Naive B cell (primary cell): ENCODE measurements at regions not wholly inside any gene's neighbourhood (a gene's known extent, or its start where the extent isn't known, plus 50 kb on each side); places are given as distances from the start of the nearest gene placed in this dataset.

Experiments
- ATAC-seq, 2 donors: fragments of 150-1000 bp; cut with Tn5 transposase; 2 replicates each; pipeline ENCODE4 v1.10.0; 2021; ENCODE audit warnings: low read depth in 2 of 2, mild to moderate bottlenecking in 2 of 2, moderate library complexity in 2 of 2
- DNase-seq: peaks from one replicate; pipeline ENCODE4 v3.0.0; 2022
- H3K27ac Mint-ChIP-seq, 6 donors: one replicate each; pipeline ENCODE4 v1.8.0; 2020 to 2022; ENCODE audit warnings: mild to moderate bottlenecking in 6 of 6, mixed read lengths in 6 of 6, moderate library complexity in 5 of 6, inconsistent platforms in 2 of 6
- H3K27me3 Mint-ChIP-seq, 3 donors: one replicate each; pipeline ENCODE4 v1.8.0; 2021 to 2022; ENCODE audit warnings: mixed read lengths in 3 of 3, mild to moderate bottlenecking in 1 of 3
- H3K36me3 Mint-ChIP-seq, 2 donors: one replicate each; pipeline ENCODE4 v1.8.0; 2020 to 2022; ENCODE audit warnings: mixed read lengths in 2 of 2, inconsistent platforms in 1 of 2, mild to moderate bottlenecking in 1 of 2
- H3K4me1 Mint-ChIP-seq, 3 donors: one replicate each; pipeline ENCODE4 v1.8.0; 2020 to 2022; ENCODE audit warnings: mixed read lengths in 3 of 3, inconsistent platforms in 1 of 3, mild to moderate bottlenecking in 1 of 3, moderate library complexity in 1 of 3
- H3K4me3 Mint-ChIP-seq, 8 donors: one replicate each; pipeline ENCODE4 v1.8.0; 2020 to 2022; ENCODE audit warnings: mild to moderate bottlenecking in 8 of 8, mixed read lengths in 8 of 8, moderate library complexity in 8 of 8, inconsistent platforms in 2 of 8
- H3K9me3 Mint-ChIP-seq, 7 donors: one replicate each; pipeline ENCODE4 v1.8.0; 2020 to 2022; ENCODE audit warnings: mixed read lengths in 7 of 7, mild to moderate bottlenecking in 5 of 7, inconsistent platforms in 2 of 7, moderate library complexity in 1 of 7

- Mint-ChIP-seq H3K9me3 (no peaks in the 10 kb centered on the region), H3K36me3 (no peaks in the 10 kb centered on the region), H3K27ac (no peak overlapping the region), H3K27me3 (no peaks in the 10 kb centered on the region), H3K4me1 (no peaks in the 10 kb centered on the region), H3K4me3 (no peak overlapping the region)
- ATAC-seq (no peak), DNase-seq (no peak)
These were observed 231.7 kb downstream of the SPRY1 start for GRCh38 chr4:123628288-123628687.

GRCh38 chr4:123631786-123632692 lies 235.4 kb downstream of the SPRY1 start:
- Mint-ChIP-seq H3K4me1 (no peaks in the 10 kb centered on the region), H3K27ac (peak overlapping the region in 1 of 6 donors; percentile 6), H3K27me3 (no peaks in the 10 kb centered on the region), H3K9me3 (peaks cover 0 to 13% (median 4%) of the 10 kb centered on the region in 7 donors), H3K36me3 (peaks cover 0 to 9% of the 10 kb centered on the region in 2 donors), H3K4me3 (no peak overlapping the region)
- DNase-seq = no peak
- no peak for ATAC-seq

- peaks cover 0 to under 1% (median 0%) of the 10 kb centered on the region in 3 donors for H3K27me3 Mint-ChIP-seq
- H3K27ac Mint-ChIP-seq = no peak overlapping the region
These were observed 236.1 kb downstream of the SPRY1 start for GRCh38 chr4:123632693-123633030.

GRCh38 chr4:123638834-123639233 lies 242.2 kb downstream of the SPRY1 start:
- ATAC-seq (no peak), DNase-seq (no peak)
- H3K27me3 Mint-ChIP-seq = peaks cover 0 to 8% (median 6%) of the 10 kb centered on the region in 3 donors
- no peak overlapping the region for H3K27ac Mint-ChIP-seq
- peaks cover 0 to 12% of the 10 kb centered on the region in 2 donors for H3K36me3 Mint-ChIP-seq
- peaks cover 0 to 20% (median 7%) of the 10 kb centered on the region in 7 donors for H3K9me3 Mint-ChIP-seq
- H3K4me1 Mint-ChIP-seq = no peaks in the 10 kb centered on the region
- no peak overlapping the region for H3K4me3 Mint-ChIP-seq

More at GRCh38 chr4:123632693-123633030, 236.1 kb downstream of the SPRY1 start:
- ATAC-seq = no peak
- H3K9me3 Mint-ChIP-seq = peaks cover 0 to 17% (median 4%) of the 10 kb centered on the region in 7 donors
- peaks cover 0 to 12% of the 10 kb centered on the region in 2 donors for H3K36me3 Mint-ChIP-seq
- H3K4me1 Mint-ChIP-seq = no peaks in the 10 kb centered on the region
- no peak for DNase-seq
- H3K4me3 Mint-ChIP-seq = no peak overlapping the region

- Mint-ChIP-seq H3K4me3 (no peak overlapping the region), H3K36me3 (peaks cover 0 to 12% of the 10 kb centered on the region in 2 donors), H3K4me1 (no peaks in the 10 kb centered on the region), H3K9me3 (peaks cover 0 to 19% (median 6%) of the 10 kb centered on the region in 7 donors), H3K27ac (no peak overlapping the region), H3K27me3 (peaks cover 0 to 8% (median 6%) of the 10 kb centered on the region in 3 donors)
- ATAC-seq (no peak), DNase-seq (no peak)
These were observed 243.7 kb downstream of the SPRY1 start for GRCh38 chr4:123640271-123640670.

GRCh38 chr4:123640824-123641223 lies 244.2 kb downstream of the SPRY1 start:
- H3K36me3 Mint-ChIP-seq = peaks cover 0 to 12% of the 10 kb centered on the region in 2 donors
- H3K27ac Mint-ChIP-seq = no peak overlapping the region
- peaks cover 0 to 19% (median 6%) of the 10 kb centered on the region in 7 donors for H3K9me3 Mint-ChIP-seq
- ATAC-seq (no peak), DNase-seq (no peak)
- H3K4me3 Mint-ChIP-seq = no peak overlapping the region
- H3K27me3 Mint-ChIP-seq = peaks cover 0 to 8% (median 6%) of the 10 kb centered on the region in 3 donors
- H3K4me1 Mint-ChIP-seq = no peaks in the 10 kb centered on the region

DNA sequence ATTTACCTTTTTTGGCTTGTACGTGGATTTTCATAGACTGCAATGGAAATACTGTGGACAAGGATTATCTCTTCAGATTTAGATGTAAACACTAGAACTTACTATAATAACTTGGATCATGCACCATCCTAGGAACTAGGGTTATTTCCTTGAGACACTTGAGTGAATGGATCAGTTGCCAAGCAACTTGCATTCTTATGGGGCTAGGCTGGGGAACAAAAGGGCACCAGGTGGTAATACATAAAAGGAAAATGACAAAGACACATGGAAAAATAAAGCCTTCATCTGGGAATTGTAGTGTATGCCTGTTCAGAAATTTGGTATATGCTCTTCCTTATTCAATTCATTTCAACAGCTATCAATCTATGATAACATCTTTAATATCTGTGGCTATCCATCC lies 247.1 kb downstream of the SPRY1 start:
- ATAC-seq (no peak), DNase-seq (no peak)
- Mint-ChIP-seq H3K27me3 (peaks cover 0 to 6% (median 0%) of the 10 kb centered on the region in 3 donors), H3K4me3 (no peak overlapping the region), H3K36me3 (no peaks in the 10 kb centered on the region), H3K9me3 (peaks cover 0 to 1% (median 0%) of the 10 kb centered on the region in 7 donors), H3K4me1 (peaks cover 0 to 6% (median 3%) of the 10 kb centered on the region in 3 donors), H3K27ac (no peak overlapping the region)

DNA sequence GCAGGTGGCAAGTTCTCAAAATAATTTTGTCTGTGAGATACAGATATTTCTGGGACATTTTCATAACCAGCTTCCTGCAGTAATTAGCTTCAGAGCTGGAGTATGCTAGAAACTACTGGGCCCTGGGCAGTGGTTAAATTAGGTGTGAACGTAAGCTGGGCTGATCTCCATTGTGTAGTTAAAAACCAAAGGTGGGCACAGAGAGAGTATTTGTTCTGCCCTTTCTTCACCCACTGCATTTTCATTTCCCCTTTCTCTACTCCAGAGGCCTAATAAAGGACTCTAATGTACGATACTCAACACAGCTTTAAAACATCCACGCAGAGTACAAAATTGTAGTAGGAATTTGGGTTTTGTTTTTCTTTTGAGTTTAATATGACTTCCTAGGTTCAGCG lies 252.7 kb downstream of the SPRY1 start:
- Mint-ChIP-seq H3K27me3 (peaks cover 0 to 1% (median 0%) of the 10 kb centered on the region in 3 donors), H3K36me3 (no peaks in the 10 kb centered on the region), H3K4me1 (peaks cover 7 to 23% (median 15%) of the 10 kb centered on the region in 3 donors), H3K9me3 (no peaks in the 10 kb centered on the region), H3K4me3 (peak overlapping the region in 4 of 8 donors; percentile 10 to 48 (median 38)), H3K27ac (peak overlapping the region in 5 of 6 donors; percentile 1 to 73 (median 21))
- ATAC-seq (peak; percentile 96 to 98), DNase-seq (peak; percentile 38)

- ATAC-seq (peak; percentile 46 to 58), DNase-seq (no peak)
- Mint-ChIP-seq H3K4me3 (peak overlapping the region in 4 of 8 donors; percentile 10 to 48 (median 38)), H3K27me3 (peaks cover 0 to 4% (median 0%) of the 10 kb centered on the region in 3 donors), H3K4me1 (peaks cover 7 to 23% (median 15%) of the 10 kb centered on the region in 3 donors), H3K9me3 (no peaks in the 10 kb centered on the region), H3K36me3 (no peaks in the 10 kb centered on the region), H3K27ac (peak overlapping the region in 4 of 6 donors; percentile 1 to 73 (median 36))
These were observed 253.2 kb downstream of the SPRY1 start for GRCh38 chr4:123649645-123650391.

DNA sequence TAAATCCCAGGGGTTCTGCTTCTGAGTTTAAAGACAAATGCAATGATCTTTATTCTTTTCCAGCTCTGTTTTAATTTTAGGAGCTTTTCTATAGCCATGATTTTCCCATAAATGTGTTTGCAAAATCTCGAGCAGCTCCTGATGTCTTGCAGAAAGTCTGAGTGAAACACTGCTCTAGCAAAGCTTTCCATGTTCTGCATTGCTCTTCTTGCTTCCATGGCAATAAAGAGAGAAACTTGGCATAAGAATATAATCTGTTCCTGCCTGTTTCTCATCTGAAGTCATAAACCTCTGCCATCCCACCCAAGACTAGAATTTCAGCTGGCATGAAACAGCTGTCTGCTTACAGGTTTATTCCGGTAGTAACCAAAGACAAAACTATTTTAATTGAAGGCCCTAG lies 254.5 kb downstream of the SPRY1 start:
- ATAC-seq (no peak), DNase-seq (no peak)
- H3K27me3 Mint-ChIP-seq = peaks cover 0 to 4% (median 0%) of the 10 kb centered on the region in 3 donors
- no peaks in the 10 kb centered on the region for H3K36me3 Mint-ChIP-seq
- peaks cover 7 to 23% (median 15%) of the 10 kb centered on the region in 3 donors for H3K4me1 Mint-ChIP-seq
- peaks cover 0 to 5% (median 0%) of the 10 kb centered on the region in 7 donors for H3K9me3 Mint-ChIP-seq
- H3K27ac Mint-ChIP-seq = no peak overlapping the region
- H3K4me3 Mint-ChIP-seq = no peak overlapping the region

DNA sequence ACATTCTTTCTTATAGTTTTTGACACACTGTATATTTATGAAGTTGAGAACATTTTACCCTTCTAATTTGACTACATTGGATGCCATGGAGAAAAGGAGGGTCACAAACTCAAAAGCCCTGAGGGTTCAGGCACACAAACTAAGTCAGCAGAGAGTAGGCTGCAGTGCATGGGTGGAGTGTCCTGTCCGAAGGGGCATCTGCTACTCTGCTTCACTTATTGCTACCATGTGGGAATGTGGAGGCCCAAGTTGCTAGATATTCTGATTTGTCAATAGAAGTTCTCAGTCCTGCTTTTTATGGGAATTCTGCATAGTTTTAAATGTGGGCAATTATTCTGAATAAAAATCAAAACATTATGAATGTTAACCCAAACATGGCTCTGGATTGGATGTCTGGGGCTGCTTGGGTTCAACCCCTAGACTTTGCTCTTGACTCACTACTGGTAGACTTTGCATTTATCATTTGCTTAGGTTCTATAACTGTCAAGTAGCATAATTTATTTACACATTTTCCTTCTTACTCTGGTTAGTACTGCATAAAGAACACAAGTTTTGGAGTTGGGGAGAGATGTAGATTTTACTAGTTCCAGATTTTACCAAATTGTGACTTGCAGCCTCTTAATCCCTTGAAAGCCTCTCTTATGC lies 255.1 kb downstream of the SPRY1 start:
- peaks cover 0 to 4% (median 0%) of the 10 kb centered on the region in 3 donors for H3K27me3 Mint-ChIP-seq
- no peak for ATAC-seq
- DNase-seq = no peak
- H3K4me3 Mint-ChIP-seq = no peak overlapping the region
- H3K27ac Mint-ChIP-seq = no peak overlapping the region
- no peaks in the 10 kb centered on the region for H3K36me3 Mint-ChIP-seq
- peaks cover 0 to 6% (median 3%) of the 10 kb centered on the region in 7 donors for H3K9me3 Mint-ChIP-seq
- H3K4me1 Mint-ChIP-seq = peaks cover 7 to 23% (median 15%) of the 10 kb centered on the region in 3 donors

DNA sequence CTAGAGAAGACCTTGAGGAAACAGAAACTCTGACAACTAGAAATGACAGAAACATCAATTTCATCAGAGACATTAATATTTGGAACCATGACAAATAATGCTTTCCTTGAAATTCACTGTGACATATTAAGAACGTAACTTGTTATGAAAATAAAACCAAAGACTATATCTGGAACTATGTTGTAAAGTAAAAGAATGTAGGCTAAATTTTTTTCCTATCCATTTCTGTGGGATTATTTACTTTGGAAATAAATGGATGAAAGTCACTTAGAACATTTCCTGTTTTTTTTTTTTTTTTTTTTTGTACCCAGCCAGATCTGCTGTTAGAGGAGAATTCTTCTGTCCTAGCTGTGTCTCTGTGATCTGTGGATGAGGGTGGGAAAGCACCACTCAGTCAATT lies 255.9 kb downstream of the SPRY1 start:
- no peak for ATAC-seq
- peaks cover 12 to 28% (median 21%) of the 10 kb centered on the region in 3 donors for H3K4me1 Mint-ChIP-seq
- H3K27me3 Mint-ChIP-seq = peaks cover 0 to 4% (median 0%) of the 10 kb centered on the region in 3 donors
- no peak overlapping the region for H3K27ac Mint-ChIP-seq
- peaks cover 3 to 14% (median 9%) of the 10 kb centered on the region in 7 donors for H3K9me3 Mint-ChIP-seq
- no peak for DNase-seq
- peaks cover 6 to 7% of the 10 kb centered on the region in 2 donors for H3K36me3 Mint-ChIP-seq
- no peak overlapping the region for H3K4me3 Mint-ChIP-seq

GRCh38 chr4:123653236-123653635 lies 256.6 kb downstream of the SPRY1 start:
- Mint-ChIP-seq H3K9me3 (peaks cover 3 to 15% (median 9%) of the 10 kb centered on the region in 7 donors), H3K4me3 (no peak overlapping the region), H3K36me3 (peaks cover 7% of the 10 kb centered on the region in 2 donors), H3K4me1 (peaks cover 17 to 33% (median 28%) of the 10 kb centered on the region in 3 donors), H3K27me3 (peaks cover 0 to 4% (median 0%) of the 10 kb centered on the region in 3 donors), H3K27ac (peak overlapping the region in 1 of 6 donors; percentile 5)
- ATAC-seq (no peak), DNase-seq (no peak)
